Activated naive CD8-positive, alpha-beta T cell treated with anti-CD3 and anti-CD28 coated beads for 36 hours (primary cell): ENCODE measurements at regions not wholly inside any gene's neighbourhood (a gene's known extent, or its start where the extent isn't known, plus 50 kb on each side); places are given as distances from the start of the nearest gene placed in this dataset.
"Not testable (repeated sequence)": the region's sequence is repeated elsewhere in the genome, so short reads cannot be mapped to it uniquely, and the experiment has no call there.

Source experiments
- DNase-seq: peaks from one replicate; pipeline ENCODE4 v3.0.0; 2021
- H3K27ac Mint-ChIP-seq: one replicate; pipeline ENCODE4 v1.8.0; 2022; ENCODE audit warnings: mild to moderate bottlenecking, moderate library complexity, mixed read lengths
- H3K27me3 Mint-ChIP-seq: one replicate; pipeline ENCODE4 v1.8.0; 2022; ENCODE audit warnings: mild to moderate bottlenecking, mixed read lengths
- H3K36me3 Mint-ChIP-seq: one replicate; pipeline ENCODE4 v1.8.0; 2021; ENCODE audit warnings: mild to moderate bottlenecking, mixed read lengths
- H3K4me1 Mint-ChIP-seq: one replicate; pipeline ENCODE4 v1.8.0; 2021; ENCODE audit warnings: mixed read lengths
- H3K4me3 Mint-ChIP-seq: one replicate; pipeline ENCODE4 v1.8.0; 2022; ENCODE audit warnings: mild to moderate bottlenecking, moderate library complexity, mixed read lengths
- H3K9me3 Mint-ChIP-seq: one replicate; pipeline ENCODE4 v1.8.0; 2022; ENCODE audit warnings: mixed read lengths

- Mint-ChIP-seq H3K4me3 (no peak overlapping the region), H3K27ac (no peak overlapping the region), H3K27me3 (no peaks in the 10 kb centered on the region), H3K9me3 (no peaks in the 10 kb centered on the region), H3K4me1 (no peaks in the 10 kb centered on the region), H3K36me3 (no peaks in the 10 kb centered on the region)
- DNase-seq: no peak
Observed at GRCh38 chr6:14996892-14997291, 249.0 kb upstream of the JARID2 start.

GRCh38 chr6:14997507-14997906 lies 248.4 kb upstream of the JARID2 start:
- Mint-ChIP-seq H3K27me3 (no peaks in the 10 kb centered on the region), H3K27ac (no peak overlapping the region), H3K4me1 (no peaks in the 10 kb centered on the region), H3K36me3 (no peaks in the 10 kb centered on the region), H3K4me3 (no peak overlapping the region), H3K9me3 (no peaks in the 10 kb centered on the region)
- no peak for DNase-seq

- DNase-seq: no peak
- Mint-ChIP-seq H3K9me3 (no peaks in the 10 kb centered on the region), H3K27ac (no peak overlapping the region), H3K27me3 (no peaks in the 10 kb centered on the region), H3K4me1 (no peaks in the 10 kb centered on the region), H3K36me3 (no peaks in the 10 kb centered on the region), H3K4me3 (no peak overlapping the region)
Observed at GRCh38 chr6:14999106-14999505, 246.8 kb upstream of the JARID2 start.

- no peaks in the 10 kb centered on the region for H3K4me1 Mint-ChIP-seq
- H3K4me3 Mint-ChIP-seq: no peak overlapping the region
- no peaks in the 10 kb centered on the region for H3K36me3 Mint-ChIP-seq
- H3K9me3 Mint-ChIP-seq: no peaks in the 10 kb centered on the region
- DNase-seq: no peak
- no peak overlapping the region for H3K27ac Mint-ChIP-seq
- H3K27me3 Mint-ChIP-seq: no peaks in the 10 kb centered on the region
Observed at GRCh38 chr6:15001326-15001910, 244.5 kb upstream of the JARID2 start.

GRCh38 chr6:15008269-15008668 lies 237.6 kb upstream of the JARID2 start:
- Mint-ChIP-seq H3K36me3 (no peaks in the 10 kb centered on the region), H3K9me3 (no peaks in the 10 kb centered on the region), H3K4me3 (no peak overlapping the region), H3K4me1 (peaks cover 3% of the 10 kb centered on the region), H3K27ac (no peak overlapping the region), H3K27me3 (no peaks in the 10 kb centered on the region)
- DNase-seq: no peak

GRCh38 chr6:15014958-15015357 lies 230.9 kb upstream of the JARID2 start:
- peaks cover 20% of the 10 kb centered on the region for H3K4me1 Mint-ChIP-seq
- H3K9me3 Mint-ChIP-seq: no peaks in the 10 kb centered on the region

GRCh38 chr6:15016813-15017212 lies 229.1 kb upstream of the JARID2 start:
- Mint-ChIP-seq H3K27ac (no peak overlapping the region), H3K27me3 (peaks cover 15% of the 10 kb centered on the region), H3K4me3 (no peak overlapping the region), H3K9me3 (peaks cover 2% of the 10 kb centered on the region), H3K4me1 (peaks cover 23% of the 10 kb centered on the region), H3K36me3 (peaks cover 2% of the 10 kb centered on the region)
- no peak for DNase-seq

More at GRCh38 chr6:15014958-15015357, 230.9 kb upstream of the JARID2 start:
- Mint-ChIP-seq H3K4me3 (no peak overlapping the region), H3K27me3 (peaks cover 12% of the 10 kb centered on the region), H3K36me3 (no peaks in the 10 kb centered on the region), H3K27ac (no peak overlapping the region)
- DNase-seq: no peak

GRCh38 chr6:15017261-15017660 lies 228.6 kb upstream of the JARID2 start:
- Mint-ChIP-seq H3K4me1 (peaks cover 25% of the 10 kb centered on the region), H3K36me3 (peaks cover 2% of the 10 kb centered on the region), H3K27me3 (peaks cover 15% of the 10 kb centered on the region), H3K9me3 (peaks cover 2% of the 10 kb centered on the region), H3K27ac (no peak overlapping the region), H3K4me3 (no peak overlapping the region)
- no peak for DNase-seq

GRCh38 chr6:15017803-15018202 lies 228.1 kb upstream of the JARID2 start:
- Mint-ChIP-seq H3K4me3 (no peak overlapping the region), H3K27me3 (peaks cover 15% of the 10 kb centered on the region), H3K4me1 (peaks cover 26% of the 10 kb centered on the region), H3K27ac (no peak overlapping the region), H3K9me3 (peaks cover 2% of the 10 kb centered on the region), H3K36me3 (peaks cover 2% of the 10 kb centered on the region)
- DNase-seq: no peak

- peaks cover 15% of the 10 kb centered on the region for H3K27me3 Mint-ChIP-seq
- H3K9me3 Mint-ChIP-seq: peaks cover 2% of the 10 kb centered on the region
- DNase-seq: no peak
- peaks cover 2% of the 10 kb centered on the region for H3K36me3 Mint-ChIP-seq
- H3K4me1 Mint-ChIP-seq: peaks cover 33% of the 10 kb centered on the region
- H3K27ac Mint-ChIP-seq: no peak overlapping the region
- H3K4me3 Mint-ChIP-seq: no peak overlapping the region
Observed at GRCh38 chr6:15020119-15020770, 225.6 kb upstream of the JARID2 start.

- peaks cover 15% of the 10 kb centered on the region for H3K27me3 Mint-ChIP-seq
- H3K4me3 Mint-ChIP-seq: no peak overlapping the region
- peak overlapping the region; percentile 34 for H3K27ac Mint-ChIP-seq
- H3K36me3 Mint-ChIP-seq: peaks cover 2% of the 10 kb centered on the region
- H3K9me3 Mint-ChIP-seq: peaks cover 2% of the 10 kb centered on the region
- no peak for DNase-seq
- peaks cover 33% of the 10 kb centered on the region for H3K4me1 Mint-ChIP-seq
Observed at GRCh38 chr6:15021074-15021473, 224.8 kb upstream of the JARID2 start.

GRCh38 chr6:15023018-15023417 lies 222.9 kb upstream of the JARID2 start:
- not testable (repeated sequence) for H3K9me3 Mint-ChIP-seq, H3K36me3 Mint-ChIP-seq, H3K4me3 Mint-ChIP-seq, DNase-seq, H3K27me3 Mint-ChIP-seq
- peak overlapping the region; percentile 83 for H3K27ac Mint-ChIP-seq
- peaks cover 24% of the 10 kb centered on the region for H3K4me1 Mint-ChIP-seq

GRCh38 chr6:15023448-15023847 lies 222.4 kb upstream of the JARID2 start:
- Mint-ChIP-seq H3K4me3 (no peak overlapping the region), H3K27ac (peak overlapping the region; percentile 83), H3K4me1 (peaks cover 22% of the 10 kb centered on the region), H3K27me3 (peaks cover 3% of the 10 kb centered on the region), H3K36me3 (peaks cover 2% of the 10 kb centered on the region), H3K9me3 (peaks cover 2% of the 10 kb centered on the region)
- peak; percentile 60 for DNase-seq

- peaks cover 4% of the 10 kb centered on the region for H3K36me3 Mint-ChIP-seq
- no peak for DNase-seq
- peaks cover 20% of the 10 kb centered on the region for H3K4me1 Mint-ChIP-seq
- H3K9me3 Mint-ChIP-seq: peaks cover 2% of the 10 kb centered on the region
- peaks cover 2% of the 10 kb centered on the region for H3K27me3 Mint-ChIP-seq
- H3K27ac Mint-ChIP-seq: no peak overlapping the region
- H3K4me3 Mint-ChIP-seq: no peak overlapping the region
Observed at GRCh38 chr6:15025446-15025845, 220.4 kb upstream of the JARID2 start.

GRCh38 chr6:15026832-15027231 lies 219.0 kb upstream of the JARID2 start:
- Mint-ChIP-seq H3K27ac (no peak overlapping the region), H3K36me3 (peaks cover 9% of the 10 kb centered on the region), H3K4me3 (no peak overlapping the region), H3K4me1 (peaks cover 14% of the 10 kb centered on the region), H3K27me3 (no peaks in the 10 kb centered on the region), H3K9me3 (peaks cover 7% of the 10 kb centered on the region)
- no peak for DNase-seq

GRCh38 chr6:15027472-15027871 lies 218.4 kb upstream of the JARID2 start:
- Mint-ChIP-seq H3K4me1 (peaks cover 14% of the 10 kb centered on the region), H3K9me3 (peaks cover 7% of the 10 kb centered on the region), H3K27ac (no peak overlapping the region), H3K36me3 (peaks cover 9% of the 10 kb centered on the region), H3K27me3 (no peaks in the 10 kb centered on the region), H3K4me3 (no peak overlapping the region)
- no peak for DNase-seq
